Renal cortical epithelial cell (primary cell): ENCODE measurements at regions not wholly inside any gene's neighbourhood (a gene's known extent, or its start where the extent isn't known, plus 50 kb on each side); places are given as distances from the start of the nearest gene placed in this dataset.
"Not testable (repeated sequence)": the region's sequence is repeated elsewhere in the genome, so short reads cannot be mapped to it uniquely, and the experiment has no call there.

ENCODE experiments used
- DNase-seq: peaks from one replicate; pipeline ENCODE4 v3.0.0-alpha.2; 2011; ENCODE audit warnings: low read depth

GRCh38 chr1:194930132-194930531 is 1678.1 kb downstream of the KCNT2 start:
- no peak for DNase-seq

- DNase-seq = no peak
Measured at GRCh38 chr1:194929357-194929756, 1678.9 kb downstream of the KCNT2 start.

- DNase-seq = no peak
Measured at GRCh38 chr1:194919146-194919545, 1689.1 kb downstream of the KCNT2 start.

- DNase-seq = no peak
Measured at GRCh38 chr1:194917769-194918168, 1690.5 kb downstream of the KCNT2 start.

GRCh38 chr1:194908643-194909042 is 1699.6 kb downstream of the KCNT2 start:
- no peak for DNase-seq

- no peak for DNase-seq
Measured at GRCh38 chr1:194903524-194903923, 1704.7 kb downstream of the KCNT2 start.

- DNase-seq = no peak
Measured at GRCh38 chr1:194889310-194889709, 1702.9 kb upstream of the B3GALT2 start.

GRCh38 chr1:194870860-194871259 is 1684.4 kb upstream of the B3GALT2 start:
- no peak for DNase-seq

- no peak for DNase-seq
Measured at GRCh38 chr1:194866153-194866552, 1679.7 kb upstream of the B3GALT2 start.

GRCh38 chr1:194865383-194865782 is 1679.0 kb upstream of the B3GALT2 start:
- no peak for DNase-seq

GRCh38 chr1:194862129-194862528 is 1675.7 kb upstream of the B3GALT2 start:
- no peak for DNase-seq

GRCh38 chr1:194860248-194861201 is 1674.1 kb upstream of the B3GALT2 start:
- no peak for DNase-seq

- DNase-seq = not testable (repeated sequence)
Measured at GRCh38 chr1:194859481-194860154, 1673.2 kb upstream of the B3GALT2 start.

GRCh38 chr1:194858811-194859480 is 1672.5 kb upstream of the B3GALT2 start:
- not testable (repeated sequence) for DNase-seq

- DNase-seq = no peak
Measured at GRCh38 chr1:194857413-194857812, 1671.0 kb upstream of the B3GALT2 start.

- DNase-seq = no peak
Measured at GRCh38 chr1:194848846-194849245, 1662.4 kb upstream of the B3GALT2 start.

GRCh38 chr1:194846488-194846887 is 1660.1 kb upstream of the B3GALT2 start:
- DNase-seq = no peak

- DNase-seq = no peak
Measured at GRCh38 chr1:194843077-194843476, 1656.7 kb upstream of the B3GALT2 start.

GRCh38 chr1:194833111-194833510 is 1646.7 kb upstream of the B3GALT2 start:
- DNase-seq = no peak

- not testable (repeated sequence) for DNase-seq
Measured at GRCh38 chr1:194831595-194831994, 1645.2 kb upstream of the B3GALT2 start.

GRCh38 chr1:194830387-194830786 is 1644.0 kb upstream of the B3GALT2 start:
- DNase-seq = no peak

- DNase-seq = no peak
Measured at GRCh38 chr1:194829492-194829891, 1643.1 kb upstream of the B3GALT2 start.
